ENCODE measurements at regions not wholly inside any gene's neighbourhood (a gene's known extent, or its start where the extent isn't known, plus 50 kb on each side); places are given as distances from the start of the nearest gene placed in this dataset.

DNA sequence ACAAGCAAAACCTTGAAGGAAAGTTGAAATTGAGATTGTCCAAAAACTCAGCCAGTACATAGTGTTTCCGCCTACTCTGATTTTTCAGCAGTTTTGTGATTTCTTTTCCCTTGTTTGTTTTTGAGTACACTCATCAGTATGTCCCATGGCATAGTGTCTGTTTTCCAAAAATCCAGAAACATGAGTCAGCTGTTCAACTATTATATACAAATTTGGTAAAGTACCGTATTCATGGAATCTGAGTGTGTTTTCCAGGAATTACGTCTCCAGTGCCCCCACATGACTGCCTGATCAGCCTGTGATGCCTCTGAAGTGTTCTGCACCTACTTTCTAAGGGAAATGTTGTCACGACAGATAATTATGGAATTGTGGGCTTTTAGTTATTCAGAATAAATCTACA, 186.8 kb downstream of the LTN1 start:
- H3K27me3 Mint-ChIP-seq (ENCODE audit: low read depth) = peaks cover 2% of the 10 kb centered on the region
- no peak overlapping the region for H3K4me3 Mint-ChIP-seq
- no peak overlapping the region for H3K27ac Mint-ChIP-seq (ENCODE audit: unreplicated experiment)
- no peak for TF ChIP-seq CTCF (conservative IDR thresholded peaks at IDR 0.05)
- DNase-seq (ENCODE audit: low read depth, low spot score) = no peak
- H3K36me3 Mint-ChIP-seq (ENCODE audit: low read depth) = no peaks in the 10 kb centered on the region
- peaks cover 4% of the 10 kb centered on the region for H3K9me3 Mint-ChIP-seq
- no peaks in the 10 kb centered on the region for H3K4me1 Mint-ChIP-seq

- DNase-seq (ENCODE audit: low read depth, low spot score) = no peak
- Mint-ChIP-seq H3K9me3 (peaks cover 4% of the 10 kb centered on the region), H3K4me3 (no peak overlapping the region), H3K36me3 (ENCODE audit: low read depth) (no peaks in the 10 kb centered on the region), H3K27me3 (ENCODE audit: low read depth) (peaks cover 2% of the 10 kb centered on the region), H3K4me1 (no peaks in the 10 kb centered on the region), H3K27ac (ENCODE audit: unreplicated experiment) (no peak overlapping the region)
- TF ChIP-seq CTCF (conservative IDR thresholded peaks at IDR 0.05) = no peak
These were observed 188.5 kb downstream of the LTN1 start for GRCh38 chr21:28804089-28804670.

- no peak overlapping the region for H3K27ac Mint-ChIP-seq (ENCODE audit: unreplicated experiment)
- TF ChIP-seq CTCF (conservative IDR thresholded peaks at IDR 0.05) = no peak
- H3K4me3 Mint-ChIP-seq = no peak overlapping the region
- DNase-seq (ENCODE audit: low read depth, low spot score) = no peak
- H3K4me1 Mint-ChIP-seq = no peaks in the 10 kb centered on the region
- H3K9me3 Mint-ChIP-seq = no peaks in the 10 kb centered on the region
- no peaks in the 10 kb centered on the region for H3K27me3 Mint-ChIP-seq (ENCODE audit: low read depth)
- H3K36me3 Mint-ChIP-seq (ENCODE audit: low read depth) = no peaks in the 10 kb centered on the region
These were observed 190.8 kb downstream of the LTN1 start for GRCh38 chr21:28801906-28802305.

GRCh38 chr21:28799926-28800325, 192.8 kb downstream of the LTN1 start:
- H3K36me3 Mint-ChIP-seq (ENCODE audit: low read depth) = no peaks in the 10 kb centered on the region
- peaks cover under 1% of the 10 kb centered on the region for H3K4me1 Mint-ChIP-seq
- TF ChIP-seq CTCF (conservative IDR thresholded peaks at IDR 0.05) = no peak
- no peak overlapping the region for H3K27ac Mint-ChIP-seq (ENCODE audit: unreplicated experiment)
- no peaks in the 10 kb centered on the region for H3K9me3 Mint-ChIP-seq
- no peaks in the 10 kb centered on the region for H3K27me3 Mint-ChIP-seq (ENCODE audit: low read depth)
- no peak overlapping the region for H3K4me3 Mint-ChIP-seq
- DNase-seq (ENCODE audit: low read depth, low spot score) = no peak

DNA sequence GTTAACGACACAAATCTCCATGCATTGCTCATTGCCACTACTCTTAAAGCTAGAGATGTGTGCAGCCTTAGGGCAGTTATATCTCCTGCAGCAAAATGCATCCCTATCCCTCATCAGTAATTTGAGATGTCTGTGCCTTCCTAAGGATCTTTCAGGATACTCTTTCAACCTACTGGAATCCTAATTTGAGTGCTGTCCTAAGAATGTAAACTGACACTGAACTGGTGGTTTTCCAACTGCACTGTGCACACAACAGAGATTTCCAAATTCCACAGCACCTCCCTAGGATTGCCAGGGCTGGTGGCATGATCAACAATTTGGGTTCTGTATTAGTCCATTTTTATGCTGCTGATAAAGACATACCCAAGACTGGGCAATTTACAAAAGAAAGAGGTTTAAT, 193.9 kb downstream of the LTN1 start:
- no peaks in the 10 kb centered on the region for H3K27me3 Mint-ChIP-seq (ENCODE audit: low read depth)
- no peak for DNase-seq (ENCODE audit: low read depth, low spot score)
- H3K27ac Mint-ChIP-seq (ENCODE audit: unreplicated experiment) = no peak overlapping the region
- H3K9me3 Mint-ChIP-seq = no peaks in the 10 kb centered on the region
- H3K4me3 Mint-ChIP-seq = no peak overlapping the region
- no peak for TF ChIP-seq CTCF (conservative IDR thresholded peaks at IDR 0.05)
- peaks cover 8% of the 10 kb centered on the region for H3K4me1 Mint-ChIP-seq
- no peaks in the 10 kb centered on the region for H3K36me3 Mint-ChIP-seq (ENCODE audit: low read depth)

Measured in neural crest cell (in vitro differentiated cells).